ENCODE measurements at regions not wholly inside any gene's neighbourhood (a gene's known extent, or its start where the extent isn't known, plus 50 kb on each side); places are given as distances from the start of the nearest gene placed in this dataset.

GRCh38 chr4:37522996-37523395 lies 163.2 kb downstream of the RELL1 start:
- no peak overlapping the region for H3K4me3 Mint-ChIP-seq
- peaks cover 4 to 8% of the 10 kb centered on the region in 2 donors for H3K9me3 Mint-ChIP-seq
- ATAC-seq (replicated peaks) (no peak), DNase-seq (no peak)
- H3K27ac Mint-ChIP-seq = no peak overlapping the region
- H3K36me3 Mint-ChIP-seq = no peaks in the 10 kb centered on the region
- no peaks in the 10 kb centered on the region for H3K4me1 Mint-ChIP-seq
- H3K27me3 Mint-ChIP-seq = peaks cover 0 to 15% of the 10 kb centered on the region in 2 donors

GRCh38 chr4:37517326-37517725 lies 168.8 kb downstream of the RELL1 start:
- DNase-seq (no peak), ATAC-seq (replicated peaks) (no peak)
- Mint-ChIP-seq H3K27me3 (peaks cover 0 to 9% of the 10 kb centered on the region in 2 donors), H3K27ac (no peak overlapping the region), H3K9me3 (peaks cover 8 to 15% of the 10 kb centered on the region in 2 donors), H3K4me1 (no peaks in the 10 kb centered on the region), H3K4me3 (no peak overlapping the region), H3K36me3 (no peaks in the 10 kb centered on the region)

GRCh38 chr4:37516057-37516775 lies 170.0 kb downstream of the RELL1 start:
- ATAC-seq (replicated peaks) = no peak
- peaks cover 8 to 13% of the 10 kb centered on the region in 2 donors for H3K9me3 Mint-ChIP-seq

GRCh38 chr4:37510626-37511025 lies 175.6 kb downstream of the RELL1 start:
- no peaks in the 10 kb centered on the region for H3K36me3 Mint-ChIP-seq
- ATAC-seq (replicated peaks) (no peak), DNase-seq (no peak)
- peaks cover 12 to 18% of the 10 kb centered on the region in 2 donors for H3K27me3 Mint-ChIP-seq
- no peak overlapping the region for H3K4me3 Mint-ChIP-seq
- H3K27ac Mint-ChIP-seq = no peak overlapping the region
- no peaks in the 10 kb centered on the region for H3K4me1 Mint-ChIP-seq
- peaks cover 8 to 9% of the 10 kb centered on the region in 2 donors for H3K9me3 Mint-ChIP-seq

More at GRCh38 chr4:37516057-37516775, 170.0 kb downstream of the RELL1 start:
- Mint-ChIP-seq H3K36me3 (no peaks in the 10 kb centered on the region), H3K4me1 (no peaks in the 10 kb centered on the region), H3K27ac (no peak overlapping the region), H3K27me3 (peaks cover 0 to 11% of the 10 kb centered on the region in 2 donors), H3K4me3 (no peak overlapping the region)
- DNase-seq = no peak

GRCh38 chr4:37503261-37503660 lies 182.9 kb downstream of the RELL1 start:
- ATAC-seq (replicated peaks) (no peak), DNase-seq (no peak)
- H3K36me3 Mint-ChIP-seq = no peaks in the 10 kb centered on the region
- no peaks in the 10 kb centered on the region for H3K4me1 Mint-ChIP-seq
- H3K27me3 Mint-ChIP-seq = peaks cover 41 to 59% of the 10 kb centered on the region in 2 donors
- peaks cover 0 to 2% of the 10 kb centered on the region in 2 donors for H3K9me3 Mint-ChIP-seq
- no peak overlapping the region for H3K27ac Mint-ChIP-seq
- no peak overlapping the region for H3K4me3 Mint-ChIP-seq

DNA sequence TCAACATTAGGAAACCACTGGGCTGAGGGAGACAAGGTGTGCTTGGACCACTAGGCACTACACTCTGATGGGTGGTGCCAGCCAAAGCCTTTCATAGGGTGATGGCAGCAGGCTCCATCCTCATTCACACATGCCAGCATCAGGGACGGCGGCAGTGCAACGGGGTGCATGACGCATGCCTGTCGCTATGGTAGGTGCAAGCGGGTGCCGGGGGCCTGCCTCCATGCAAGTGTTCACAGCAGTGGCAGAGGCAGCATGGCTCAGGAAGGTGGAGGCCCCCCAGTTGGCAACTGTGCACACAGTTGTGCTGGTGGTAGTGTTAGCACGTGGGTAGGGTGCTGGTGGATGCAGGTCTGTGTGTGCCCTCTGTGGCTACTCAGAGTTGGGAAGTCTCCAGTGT lies 184.1 kb downstream of the RELL1 start:
- peaks cover 0 to 2% of the 10 kb centered on the region in 2 donors for H3K9me3 Mint-ChIP-seq
- H3K27me3 Mint-ChIP-seq = peaks cover 36 to 56% of the 10 kb centered on the region in 2 donors
- no peaks in the 10 kb centered on the region for H3K36me3 Mint-ChIP-seq
- no peak overlapping the region for H3K4me3 Mint-ChIP-seq
- DNase-seq = no peak
- no peak overlapping the region for H3K27ac Mint-ChIP-seq
- H3K4me1 Mint-ChIP-seq = no peaks in the 10 kb centered on the region
- ATAC-seq (replicated peaks) = no peak

Measured in stimulated activated naive B cell treated with anti-CD40 and anti-IgM and Interleukin-4, amounts not matched to agents 10 μg/mL and 1 μg/mL and 100 μg/mL, for 72 hours (primary cell).